Endothelial cell of umbilical vein (primary cell): ENCODE measurements at regions not wholly inside any gene's neighbourhood (a gene's known extent, or its start where the extent isn't known, plus 50 kb on each side); places are given as distances from the start of the nearest gene placed in this dataset.

Source experiments
- BruUV-seq: library from RNA; stranded (reverse); fragments of 400-500 nt; replicated peaks from 2 replicates; lab custom pipeline; 2021; lab: Mats Ljungman, UMichigan
- CTCF ChIA-PET: fragments of 300-600, 350-600 bp; sonication (Branson Sonifier 250); formaldehyde crosslinking; loops from one replicate; lab custom pipeline; 2021; ENCODE audit warnings: antibody characterized with exemption, inconsistent platforms; lab: Charles Lee
- POLR2A ChIA-PET: fragments of 300-600, 350-600 bp; sonication (Branson Sonifier 250); formaldehyde crosslinking; loops from one replicate; lab custom pipeline; 2021; ENCODE audit warnings: antibody characterized with exemption, inconsistent platforms; lab: Charles Lee
- DNase-seq: peaks from one replicate; pipeline ENCODE4 v3.0.0-alpha.2; 2011; ENCODE audit warnings: low read depth, low spot score
- FAIRE-seq: peaks from 2 replicates; lab custom pipeline; 2011; peaks lifted over from hg19 to GRCh38; lab: Jason Lieb, UNC
- H2AFZ ChIP-seq: 2 replicates; pipeline ENCODE4 v1.6.0; 2012; ENCODE audit warnings: low read depth, low read length, control low read depth, inconsistent platforms
- H3K27ac ChIP-seq: 2 replicates; pipeline ENCODE4 v1.5.1; 2011; ENCODE audit warnings: low read depth, mild to moderate bottlenecking, control low read depth, low read length, moderate library complexity; ENCODE audit not compliant: insufficient read depth
- H3K27me3 ChIP-seq, 2 experiments: 2 replicates each; pipeline versions ENCODE4 v1.6.0 to v1.6.1; 2011; ENCODE audit warnings: low read length in 2 of 2, mixed read lengths in 1 of 2; ENCODE audit not compliant: control insufficient read depth in 2 of 2, insufficient read depth in 2 of 2
- H3K36me3 ChIP-seq, 2 experiments: 2 replicates in 1 of 2; 3 replicates in 1 of 2; pipeline ENCODE4 v1.5.1; 2011; ENCODE audit warnings: low read length in 2 of 2, mild to moderate bottlenecking in 1 of 2, moderate library complexity in 1 of 2; ENCODE audit not compliant: control insufficient read depth in 2 of 2, insufficient read depth in 2 of 2; ENCODE audit errors: extremely low read depth in 1 of 2
- H3K4me1 ChIP-seq: 3 replicates; pipeline ENCODE4 v1.5.1; 2011; ENCODE audit warnings: mild to moderate bottlenecking, low read length; ENCODE audit not compliant: control insufficient read depth, insufficient read depth; ENCODE audit errors: extremely low read depth
- H3K4me2 ChIP-seq: 2 replicates; pipeline ENCODE4 v1.6.1; 2011; ENCODE audit warnings: low read length, control low read depth, mixed read lengths; ENCODE audit not compliant: insufficient read depth
- H3K4me3 ChIP-seq, 3 experiments: fragments of 200-600 bp in 1 of 3; sonication (generic), shearing (Covaris generic) in 1 of 3; replicated peaks in 1 of 3; 2 replicates each; pipeline ENCODE4 v1.5.1; 2011 to 2016; ENCODE audit warnings: control low read depth in 3 of 3, low read length in 3 of 3, mild to moderate bottlenecking in 2 of 3, inconsistent platforms in 1 of 3, low read depth in 1 of 3, moderate library complexity in 1 of 3; ENCODE audit not compliant: insufficient read depth in 1 of 3
- H3K79me2 ChIP-seq: 2 replicates; pipeline ENCODE4 v1.6.0; 2012; ENCODE audit warnings: low read length, inconsistent platforms; ENCODE audit not compliant: control insufficient read depth, insufficient read depth
- H3K9ac ChIP-seq: replicated peaks from 2 replicates; pipeline ENCODE3; 2011; ENCODE audit warnings: low read length, control low read depth; ENCODE audit not compliant: insufficient read depth; ENCODE audit errors: extremely low read depth
- H3K9me1 ChIP-seq: replicated peaks from 3 replicates; pipeline ENCODE4 v1.6.0; 2011; ENCODE audit warnings: mild to moderate bottlenecking, low read length; ENCODE audit not compliant: control insufficient read depth, insufficient read depth; ENCODE audit errors: extremely low read depth
- H3K9me3 ChIP-seq: replicated peaks from 2 replicates; pipeline ENCODE4 v1.5.1; 2012; ENCODE audit warnings: low read length, inconsistent platforms; ENCODE audit not compliant: control insufficient read depth, insufficient read depth
- H4K20me1 ChIP-seq: replicated peaks from 2 replicates; pipeline ENCODE3; 2011; ENCODE audit warnings: mild to moderate bottlenecking, low read length; ENCODE audit not compliant: control insufficient read depth, insufficient read depth; ENCODE audit errors: extremely low read depth
- CTCF ChIP-seq, 2 donors: IDR thresholded peaks; 1 replicate in 1 of 2; 2 replicates in 1 of 2; pipeline ENCODE4 v1.5.1; 2011; ENCODE audit warnings: low read length in 2 of 2, mild to moderate bottlenecking in 2 of 2, moderate library complexity in 2 of 2, control low read depth in 1 of 2, inconsistent platforms in 1 of 2, low read depth in 1 of 2; ENCODE audit not compliant: insufficient read depth in 1 of 2; ENCODE audit errors: extremely low read depth in 1 of 2
- EZH2 ChIP-seq: IDR thresholded peaks from 2 replicates; pipeline ENCODE4 v1.6.1; 2012; ENCODE audit warnings: borderline replicate concordance, low read depth, mild to moderate bottlenecking, moderate library complexity, low read length, inconsistent platforms; ENCODE audit not compliant: severe bottlenecking
- FOS ChIP-seq: IDR thresholded peaks from 2 replicates; pipeline ENCODE4 v1.6.1; 2011; ENCODE audit warnings: mild to moderate bottlenecking, low read length, moderate library complexity, borderline replicate concordance; ENCODE audit not compliant: insufficient read depth
- GATA2 ChIP-seq: IDR thresholded peaks from 2 replicates; pipeline ENCODE4 v1.7.0; 2011; ENCODE audit warnings: low read depth, mild to moderate bottlenecking, moderate library complexity, mixed read lengths, low read length; ENCODE audit not compliant: insufficient read length, insufficient read depth
- JUN ChIP-seq: IDR thresholded peaks from 2 replicates; pipeline ENCODE4 v1.6.1; 2011; ENCODE audit warnings: borderline replicate concordance, low read depth; ENCODE audit not compliant: insufficient read length, insufficient read depth
- MAX ChIP-seq: IDR thresholded peaks from 2 replicates; pipeline ENCODE4 v1.6.1; 2011; ENCODE audit not compliant: insufficient read depth, insufficient read length
- MYC ChIP-seq: IDR thresholded peaks from one replicate; pipeline ENCODE4 v1.6.1; 2011; ENCODE audit warnings: mild to moderate bottlenecking, low read depth, low read length
- POLR2A ChIP-seq: IDR thresholded peaks from 2 replicates; pipeline ENCODE4 v1.6.1; 2012; ENCODE audit warnings: low read depth, mild to moderate bottlenecking, control low read depth, low read length
- POLR2AphosphoS5 ChIP-seq: IDR thresholded peaks from 2 replicates; pipeline ENCODE4 v1.6.1; 2012; ENCODE audit warnings: low read depth, mild to moderate bottlenecking, control low read depth, low read length, moderate library complexity; ENCODE audit not compliant: insufficient read depth
- dilution Hi-C: fragments of 300-500 bp; cut with MboI; formaldehyde crosslinking; loops from one replicate; pipeline ENCODE4 v1.15.0; 2019; ENCODE audit warnings: low sequenced_read_pairs; ENCODE audit not compliant: extremely low pct_ligation_motif_present
- intact Hi-C: fragments of 100-400 bp; cut with micrococcal nuclease; formaldehyde crosslinking; loops from one replicate; pipeline ENCODE4 v1.10.0; 2022

- no TSS peak for BruUV-seq
- TF ChIP-seq CTCF (IDR thresholded peaks at IDR 0.05; ENCODE audit: extremely low read depth in 1 of 2, insufficient read depth in 1 of 2, low read depth in 1 of 2, low read length in 2 of 2) (no peak), POLR2AphosphoS5 (no peak), MAX (no peak), JUN (no peak), FOS (no peak), POLR2A (no peak), MYC (no peak), GATA2 (no peak), EZH2 (no peak)
- H3K4me2 ChIP-seq, result no peak overlapping the region
- no peaks in the 10 kb centered on the region for H3K27me3 ChIP-seq
- FAIRE-seq (no peak), DNase-seq (no peak)
- no peak overlapping the region for H3K4me3 ChIP-seq
- no peaks in the 10 kb centered on the region for H3K4me1 ChIP-seq
- no peaks in the 10 kb centered on the region for H3K36me3 ChIP-seq
- no peak overlapping the region for H2AFZ ChIP-seq
- dilution Hi-C loops (no loop called here), intact Hi-C loops (no loop called here)
- H3K9me3 ChIP-seq, result no peaks in the 10 kb centered on the region
- H3K27ac ChIP-seq, result no peak overlapping the region
- no peaks in the 10 kb centered on the region for H4K20me1 ChIP-seq
- H3K9ac ChIP-seq, result no peak overlapping the region
- no peaks in the 10 kb centered on the region for H3K79me2 ChIP-seq
- ChIA-PET POLR2A (no interaction called here), CTCF (no interaction called here)
- H3K9me1 ChIP-seq, result no peaks in the 10 kb centered on the region
These were observed 274.3 kb downstream of the HTR1A start for GRCh38 chr5:63687854-63688516.
